ENCODE measurements at regions not wholly inside any gene's neighbourhood (a gene's known extent, or its start where the extent isn't known, plus 50 kb on each side); places are given as distances from the start of the nearest gene placed in this dataset.

DNA sequence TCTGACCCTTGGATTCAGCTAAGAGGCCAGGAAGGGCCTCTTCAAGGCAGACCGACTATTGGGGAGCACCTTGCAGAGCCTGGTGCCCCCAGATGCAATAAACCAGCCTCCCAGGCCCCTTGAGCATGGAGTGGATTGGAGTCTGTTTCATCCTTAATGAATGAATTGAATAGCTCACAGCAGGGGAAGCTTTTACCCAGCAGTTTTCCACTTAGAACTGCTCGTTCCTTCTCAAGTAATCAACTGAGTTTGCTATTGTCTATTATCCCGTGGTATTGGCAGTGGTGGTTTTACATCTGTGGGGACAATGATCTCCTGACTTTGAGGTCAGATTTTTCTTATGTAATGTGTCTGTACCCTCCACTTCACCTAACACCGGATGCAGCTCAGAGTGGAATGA, 197.6 kb downstream of the AACS start:
- H3K27me3 ChIP-seq (ENCODE audit: insufficient read depth, poor library complexity, severe bottlenecking): no peaks in the 10 kb centered on the region
- H3K27ac ChIP-seq (replicated peaks): no peak overlapping the region
- no peak for DNase-seq (ENCODE audit: low read depth in 1 of 2, low spot score in 1 of 2)
- no peak overlapping the region for H3K4me3 ChIP-seq (replicated peaks; ENCODE audit: insufficient read depth, low read length)
- TF ChIP-seq POLR2AphosphoS5 (IDR thresholded peaks at IDR 0.05; ENCODE audit: low read depth) (no peak), SPI1 (IDR thresholded peaks at IDR 0.05; ENCODE audit: borderline replicate concordance, low read depth) (no peak), GABPA (IDR thresholded peaks at IDR 0.05; ENCODE audit: low read depth) (no peak), CTCF (IDR thresholded peaks at IDR 0.05; ENCODE audit: insufficient read depth, low read length) (no peak)
- TF ChIP-seq, protein P1, sequence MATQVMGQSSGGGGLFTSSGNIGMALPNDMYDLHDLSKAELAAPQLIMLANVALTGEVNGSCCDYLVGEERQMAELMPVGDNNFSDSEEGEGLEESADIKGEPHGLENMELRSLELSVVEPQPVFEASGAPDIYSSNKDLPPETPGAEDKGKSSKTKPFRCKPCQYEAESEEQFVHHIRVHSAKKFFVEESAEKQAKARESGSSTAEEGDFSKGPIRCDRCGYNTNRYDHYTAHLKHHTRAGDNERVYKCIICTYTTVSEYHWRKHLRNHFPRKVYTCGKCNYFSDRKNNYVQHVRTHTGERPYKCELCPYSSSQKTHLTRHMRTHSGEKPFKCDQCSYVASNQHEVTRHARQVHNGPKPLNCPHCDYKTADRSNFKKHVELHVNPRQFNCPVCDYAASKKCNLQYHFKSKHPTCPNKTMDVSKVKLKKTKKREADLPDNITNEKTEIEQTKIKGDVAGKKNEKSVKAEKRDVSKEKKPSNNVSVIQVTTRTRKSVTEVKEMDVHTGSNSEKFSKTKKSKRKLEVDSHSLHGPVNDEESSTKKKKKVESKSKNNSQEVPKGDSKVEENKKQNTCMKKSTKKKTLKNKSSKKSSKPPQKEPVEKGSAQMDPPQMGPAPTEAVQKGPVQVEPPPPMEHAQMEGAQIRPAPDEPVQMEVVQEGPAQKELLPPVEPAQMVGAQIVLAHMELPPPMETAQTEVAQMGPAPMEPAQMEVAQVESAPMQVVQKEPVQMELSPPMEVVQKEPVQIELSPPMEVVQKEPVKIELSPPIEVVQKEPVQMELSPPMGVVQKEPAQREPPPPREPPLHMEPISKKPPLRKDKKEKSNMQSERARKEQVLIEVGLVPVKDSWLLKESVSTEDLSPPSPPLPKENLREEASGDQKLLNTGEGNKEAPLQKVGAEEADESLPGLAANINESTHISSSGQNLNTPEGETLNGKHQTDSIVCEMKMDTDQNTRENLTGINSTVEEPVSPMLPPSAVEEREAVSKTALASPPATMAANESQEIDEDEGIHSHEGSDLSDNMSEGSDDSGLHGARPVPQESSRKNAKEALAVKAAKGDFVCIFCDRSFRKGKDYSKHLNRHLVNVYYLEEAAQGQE (IDR thresholded peaks at IDR 0.05; ENCODE audit: insufficient replicate concordance, low read depth): no peak

GRCh38 chr12:125263385-125263784, 198.2 kb downstream of the AACS start:
- no peak for DNase-seq (ENCODE audit: low read depth in 1 of 2, low spot score in 1 of 2)
- no peaks in the 10 kb centered on the region for H3K27me3 ChIP-seq (ENCODE audit: insufficient read depth, poor library complexity, severe bottlenecking)
- TF ChIP-seq CTCF (IDR thresholded peaks at IDR 0.05; ENCODE audit: insufficient read depth, low read length): no peak
- TF ChIP-seq, protein P1 (IDR thresholded peaks at IDR 0.05; ENCODE audit: insufficient replicate concordance, low read depth): peak; percentile 85

DNA sequence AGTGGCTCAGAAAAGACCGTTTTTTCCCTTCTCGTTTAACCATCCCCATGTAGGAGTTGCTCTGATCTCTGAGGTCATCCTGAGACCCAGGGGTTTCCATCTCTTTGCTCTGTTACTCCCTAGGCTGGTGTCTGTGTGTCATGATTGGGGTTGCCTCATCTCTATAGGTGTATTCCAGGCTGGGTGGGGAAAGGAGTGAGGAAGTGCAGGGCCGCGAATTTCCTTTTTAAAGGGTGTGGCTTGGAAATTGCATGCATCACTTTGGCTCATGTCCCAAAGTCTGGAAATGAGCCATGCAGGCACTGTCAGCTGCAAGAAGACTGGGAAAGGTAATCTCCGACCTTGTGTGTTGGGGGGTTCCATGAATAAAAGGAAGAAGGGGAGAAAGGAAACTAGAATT, 201.9 kb downstream of the AACS start:
- DNase-seq (ENCODE audit: low read depth in 1 of 2, low spot score in 1 of 2): no peak
- H3K27me3 ChIP-seq (ENCODE audit: insufficient read depth, poor library complexity, severe bottlenecking): no peaks in the 10 kb centered on the region
- H3K27ac ChIP-seq (replicated peaks): no peak overlapping the region
- no peak overlapping the region for H3K4me3 ChIP-seq (replicated peaks; ENCODE audit: insufficient read depth, low read length)
- no peak for TF ChIP-seq POLR2AphosphoS5 (IDR thresholded peaks at IDR 0.05; ENCODE audit: low read depth)
- TF ChIP-seq CTCF (IDR thresholded peaks at IDR 0.05; ENCODE audit: insufficient read depth, low read length): no peak
- TF ChIP-seq, protein P1 (IDR thresholded peaks at IDR 0.05; ENCODE audit: insufficient replicate concordance, low read depth): no peak
- TF ChIP-seq GABPA (IDR thresholded peaks at IDR 0.05; ENCODE audit: low read depth): no peak
- no peak for TF ChIP-seq SPI1 (IDR thresholded peaks at IDR 0.05; ENCODE audit: borderline replicate concordance, low read depth)

More at GRCh38 chr12:125263385-125263784, 198.2 kb downstream of the AACS start:
- Histone ChIP-seq H3K27ac (replicated peaks) (no peak overlapping the region), H3K4me3 (replicated peaks; ENCODE audit: insufficient read depth, low read length) (no peak overlapping the region)

Data from HL-60 (cell line).